HEK293 (cell line): ENCODE measurements at regions not wholly inside any gene's neighbourhood (a gene's known extent, or its start where the extent isn't known, plus 50 kb on each side); places are given as distances from the start of the nearest gene placed in this dataset.

Experiments
- CTCF ChIA-PET: fragments of 350-600 bp; formaldehyde crosslinking; extraction: SDS; loops from one replicate; lab custom pipeline; 2021; ENCODE audit warnings: antibody characterized with exemption; lab: Yijun Ruan, JAX
- POLR2A ChIA-PET: fragments of 300-600 bp; formaldehyde crosslinking; extraction: SDS; loops from one replicate; lab custom pipeline; 2020; ENCODE audit warnings: antibody characterized with exemption, inconsistent platforms; lab: Yijun Ruan, JAX
- H3K27ac ChIP-seq: fragments of 200-500 bp; sonication (Bioruptor generic); 2 replicates; pipeline ENCODE4 v1.5.1; 2014; ENCODE audit warnings: low read depth, low read length, control low read depth, inconsistent platforms; ENCODE audit errors: extremely low read depth
- H3K36me3 ChIP-seq, 2 experiments: fragments of 200-500 bp in 1 of 2; sonication (Bioruptor generic) in 1 of 2; 1 replicate in 1 of 2; 2 replicates in 1 of 2; pipeline ENCODE4 v1.5.1; 2014 to 2017; ENCODE audit warnings: inconsistent platforms in 2 of 2, low read length in 2 of 2; ENCODE audit not compliant: control insufficient read depth in 2 of 2, insufficient read depth in 1 of 2
- H3K4me1 ChIP-seq: fragments of 200-500 bp; sonication (Bioruptor generic); 2 replicates; pipeline ENCODE4 v1.5.1; 2014; ENCODE audit warnings: mild to moderate bottlenecking, low read length, inconsistent platforms; ENCODE audit not compliant: control insufficient read depth, insufficient read depth
- H3K4me3 ChIP-seq: 2 replicates; pipeline ENCODE4 v1.5.1; 2011; ENCODE audit warnings: low read depth, mild to moderate bottlenecking, control low read depth, low read length, moderate library complexity
- H3K9me3 ChIP-seq: fragments of 200-500 bp; sonication (Bioruptor generic); 2 replicates; pipeline ENCODE4 v1.5.1; 2014; ENCODE audit warnings: low read depth, low read length, inconsistent platforms; ENCODE audit not compliant: control insufficient read depth, insufficient read depth
- AEBP2 ChIP-seq: fragments of 450-650 bp; formaldehyde crosslinking; IDR thresholded peaks from 2 replicates; pipeline ENCODE4 v1.5.1; 2016; ENCODE audit warnings: missing biosample characterization, missing genetic modification characterization, borderline replicate concordance
- GLIS2 ChIP-seq: fragments of 450-650 bp; formaldehyde crosslinking; IDR thresholded peaks from 2 replicates; pipeline ENCODE4 v1.5.1; 2016; ENCODE audit warnings: missing biosample characterization, missing genetic modification characterization
- KLF7 ChIP-seq: fragments of 450-650 bp; formaldehyde crosslinking; IDR thresholded peaks from 2 replicates; pipeline ENCODE4 v1.5.1; 2016; ENCODE audit warnings: missing biosample characterization, missing genetic modification characterization, borderline replicate concordance
- KLF8 ChIP-seq: fragments of 450-650 bp; formaldehyde crosslinking; IDR thresholded peaks from 2 replicates; pipeline ENCODE4 v1.5.1; 2016; ENCODE audit warnings: missing biosample characterization, missing genetic modification characterization
- PRDM1 ChIP-seq: fragments of 450-650 bp; formaldehyde crosslinking; IDR thresholded peaks from 2 replicates; pipeline ENCODE4; 2016; ENCODE audit warnings: missing biosample characterization, missing genetic modification characterization
- ZBTB17 ChIP-seq: fragments of 450-650 bp; formaldehyde crosslinking; IDR thresholded peaks from 2 replicates; pipeline ENCODE4 v1.5.1; 2016; ENCODE audit warnings: missing biosample characterization, missing genetic modification characterization
- ZNF148 ChIP-seq: fragments of 450-650 bp; formaldehyde crosslinking; IDR thresholded peaks from 2 replicates; pipeline ENCODE4 v1.5.0; 2017; ENCODE audit warnings: missing biosample characterization, missing genetic modification characterization, borderline replicate concordance
- ZNF174 ChIP-seq: fragments of 450-650 bp; formaldehyde crosslinking; IDR thresholded peaks from 2 replicates; pipeline ENCODE4 v1.5.0; 2017; ENCODE audit warnings: missing biosample characterization, mild to moderate bottlenecking, missing genetic modification characterization
- ZNF248 ChIP-seq: fragments of 450-650 bp; formaldehyde crosslinking; IDR thresholded peaks from 2 replicates; pipeline ENCODE4 v1.5.1; 2017; ENCODE audit warnings: missing biosample characterization, missing genetic modification characterization
- ZNF280C ChIP-seq: fragments of 450-650 bp; formaldehyde crosslinking; IDR thresholded peaks from 2 replicates; pipeline ENCODE4 v1.5.1; 2016; ENCODE audit warnings: missing biosample characterization, missing genetic modification characterization
- ZNF350 ChIP-seq: fragments of 450-650 bp; formaldehyde crosslinking; IDR thresholded peaks from 2 replicates; pipeline ENCODE4 v1.5.0; 2017; ENCODE audit warnings: missing biosample characterization, mild to moderate bottlenecking, missing genetic modification characterization
- ZNF398 ChIP-seq: fragments of 450-650 bp; formaldehyde crosslinking; IDR thresholded peaks from 2 replicates; pipeline ENCODE4 v1.5.1; 2017; ENCODE audit warnings: missing biosample characterization, missing genetic modification characterization
- ZNF473 ChIP-seq: fragments of 450-650 bp; formaldehyde crosslinking; IDR thresholded peaks from 2 replicates; pipeline ENCODE4 v1.5.1; 2017; ENCODE audit warnings: missing biosample characterization, missing genetic modification characterization
- ZNF514 ChIP-seq: fragments of 450-650 bp; formaldehyde crosslinking; IDR thresholded peaks from 2 replicates; pipeline ENCODE4 v1.5.1; 2016; ENCODE audit warnings: missing biosample characterization, missing genetic modification characterization
- ZNF530 ChIP-seq: fragments of 450-650 bp; formaldehyde crosslinking; IDR thresholded peaks from 2 replicates; pipeline ENCODE4 v1.5.1; 2016; ENCODE audit warnings: low read depth, missing biosample characterization, missing genetic modification characterization
- ZNF600 ChIP-seq: fragments of 450-650 bp; formaldehyde crosslinking; IDR thresholded peaks from 2 replicates; pipeline ENCODE4 v1.5.1; 2016; ENCODE audit warnings: missing biosample characterization, missing genetic modification characterization
- ZNF610 ChIP-seq: fragments of 450-650 bp; formaldehyde crosslinking; IDR thresholded peaks from 2 replicates; pipeline ENCODE4 v1.5.1; 2016; ENCODE audit warnings: missing biosample characterization, missing genetic modification characterization, borderline replicate concordance
- ZNF621 ChIP-seq: fragments of 450-650 bp; formaldehyde crosslinking; IDR thresholded peaks from 2 replicates; pipeline ENCODE4 v1.5.1; 2017; ENCODE audit warnings: missing biosample characterization, missing genetic modification characterization
- ZNF626 ChIP-seq: fragments of 450-650 bp; sonication (Bioruptor Pico); formaldehyde crosslinking; IDR thresholded peaks from 2 replicates; pipeline ENCODE4 v1.5.1; 2018; ENCODE audit warnings: missing biosample characterization, missing genetic modification characterization, inconsistent platforms
- ZNF837 ChIP-seq: fragments of 450-650 bp; formaldehyde crosslinking; IDR thresholded peaks from 2 replicates; pipeline ENCODE4 v1.5.1; 2016; ENCODE audit warnings: missing biosample characterization, missing genetic modification characterization
- ZNF843 ChIP-seq: fragments of 450-650 bp; formaldehyde crosslinking; IDR thresholded peaks from 2 replicates; pipeline ENCODE4 v1.5.1; 2016; ENCODE audit warnings: missing biosample characterization, missing genetic modification characterization

GRCh38 chr1:69506311-69506710 lies 61.4 kb upstream of the LRRC7 start:
- no peaks in the 10 kb centered on the region for H3K36me3 ChIP-seq
- no peaks in the 10 kb centered on the region for H3K9me3 ChIP-seq
- H3K4me3 ChIP-seq, result no peak overlapping the region
- H3K27ac ChIP-seq, result no peak overlapping the region
- no peak for TF ChIP-seq ZNF148
- H3K4me1 ChIP-seq, result no peaks in the 10 kb centered on the region
- ChIA-PET CTCF (interaction anchor here (0.6 kb wide), 1 partner anchor 11 kb away, joined by 4 read pairs; no protein-coding TSS in a partner anchor), POLR2A (no interaction called here)

- Histone ChIP-seq H3K9me3 (no peaks in the 10 kb centered on the region), H3K4me1 (no peaks in the 10 kb centered on the region), H3K4me3 (no peak overlapping the region), H3K27ac (no peak overlapping the region), H3K36me3 (no peaks in the 10 kb centered on the region)
- CTCF ChIA-PET, result interaction anchor here (0.6 kb wide), 1 partner anchor 11 kb away, joined by 4 read pairs; no protein-coding TSS in a partner anchor
- POLR2A ChIA-PET, result no interaction called here
- TF ChIP-seq ZNF610, result no peak
- TF ChIP-seq KLF8 (tag by site-specific recombination), result no peak
- no peak for TF ChIP-seq ZNF248 (tag by site-specific recombination)
- no peak for TF ChIP-seq PRDM1 (tag by site-specific recombination)
- no peak for TF ChIP-seq ZBTB17 (tag by site-specific recombination)
- TF ChIP-seq ZNF837, result no peak
- no peak for TF ChIP-seq ZNF600 (tag by site-specific recombination)
- no peak for TF ChIP-seq ZNF530
- no peak for TF ChIP-seq GLIS2 (tag by site-specific recombination)
- no peak for TF ChIP-seq ZNF843 (tag by site-specific recombination)
- TF ChIP-seq ZNF514 (tag by site-specific recombination), result no peak
- TF ChIP-seq ZNF280C (tag by site-specific recombination), result no peak
- no peak for TF ChIP-seq ZNF626 (tag by site-specific recombination)
- TF ChIP-seq KLF7 (tag by site-specific recombination), result no peak
- no peak for TF ChIP-seq ZNF621 (tag by site-specific recombination)
- TF ChIP-seq AEBP2 (tag by site-specific recombination), result no peak
- TF ChIP-seq ZNF350 (tag by site-specific recombination), result no peak
- TF ChIP-seq ZNF174 (tag by site-specific recombination), result no peak
- TF ChIP-seq ZNF398 (tag by site-specific recombination), result no peak
- no peak for TF ChIP-seq ZNF473
- TF ChIP-seq, all 188 proteins: peak for 0
Measured at GRCh38 chr1:69506721-69507120, 61.0 kb upstream of the LRRC7 start.
